ENCODE measurements at regions not wholly inside any gene's neighbourhood (a gene's known extent, or its start where the extent isn't known, plus 50 kb on each side); places are given as distances from the start of the nearest gene placed in this dataset.

GRCh38 chr11:95324826-95325225 is 93.8 kb upstream of the SESN3 start:
- TF ChIP-seq ZFX (IDR thresholded peaks at IDR 0.05) = no peak
- no peak for TF ChIP-seq CTCF (IDR thresholded peaks at IDR 0.05 in 2 of 3, conservative IDR thresholded peaks at IDR 0.05 in 1 of 3; ENCODE audit: borderline replicate concordance in 1 of 3, insufficient read depth in 1 of 3, low read depth in 2 of 3, low read length in 2 of 3)
- TF ChIP-seq RAD21 (IDR thresholded peaks at IDR 0.05; ENCODE audit: low read depth) = no peak
- no peak for TF ChIP-seq FOSL1 (IDR thresholded peaks at IDR 0.05; ENCODE audit: low read depth)
- no peak for TF ChIP-seq EZH2phosphoT487 (IDR thresholded peaks at IDR 0.05; ENCODE audit: borderline replicate concordance)
- TF ChIP-seq SP1 (IDR thresholded peaks at IDR 0.05; ENCODE audit: low read depth) = no peak
- no peak for TF ChIP-seq EZH2 (IDR thresholded peaks at IDR 0.05)
- no peak for TF ChIP-seq ZNF274 (IDR thresholded peaks at IDR 0.05; ENCODE audit: low read depth, low read length)

Data from HCT116 (cell line).